K562 (cell line): ENCODE measurements at regions not wholly inside any gene's neighbourhood (a gene's known extent, or its start where the extent isn't known, plus 50 kb on each side); places are given as distances from the start of the nearest gene placed in this dataset.

Experiments
- ATAC-seq: fragments of 200-7000 bp; cut with Tn5 transposase; 3 replicates; pipeline ENCODE4 v1.9.1; 2020; ENCODE audit warnings: moderate library complexity
- BruUV-seq: library from RNA; stranded (reverse); fragments of 400-500 nt; replicated peaks from 2 replicates; lab custom pipeline; 2021; lab: Mats Ljungman, UMichigan
- CTCF ChIA-PET: fragments of 300-600 bp; formaldehyde crosslinking; extraction: SDS; loops from one replicate; lab custom pipeline; 2021; ENCODE audit warnings: low intra/inter-chr PET ratio; lab: Yijun Ruan, JAX
- POLR2A ChIA-PET: fragments of 300-600, 350-650 bp; sonication (Branson Sonifier 250); formaldehyde crosslinking; extraction: SDS; loops from one replicate; lab custom pipeline; 2021; ENCODE audit warnings: antibody characterized with exemption, inconsistent platforms; lab: Yijun Ruan, JAX
- DNase-seq, 4 experiments: peaks; one replicate each; pipeline versions ENCODE4 v3.0.0 to v3.0.0-alpha.2; 2011 to 2018; ENCODE audit warnings: low spot score in 3 of 4, mixed read lengths in 3 of 4; ENCODE audit errors: extremely low read depth in 1 of 4
- FAIRE-seq: peaks from 2 replicates; lab custom pipeline; 2011; peaks lifted over from hg19 to GRCh38; lab: Jason Lieb, UNC
- H2AFZ ChIP-seq: 2 replicates; pipeline ENCODE4 v1.6.0; 2011; ENCODE audit warnings: low read depth, low read length, control low read depth, inconsistent platforms
- H3K27ac ChIP-seq: fragments of 200-600 bp; 3 replicates; pipeline ENCODE4 v1.8.0; 2011; ENCODE audit warnings: low read depth, mild to moderate bottlenecking, control low read depth, inconsistent platforms, low read length, moderate library complexity, mixed read lengths; ENCODE audit errors: extremely low read depth
- H3K27me3 ChIP-seq, 2 experiments: fragments of 300-600 bp in 1 of 2; 2 replicates in 1 of 2; 3 replicates in 1 of 2; pipeline versions ENCODE4 v1.6.0 to v1.8.0; 2011; ENCODE audit warnings: inconsistent platforms in 2 of 2, low read length in 2 of 2, mild to moderate bottlenecking in 1 of 2, mixed read lengths in 1 of 2, moderate library complexity in 1 of 2; ENCODE audit not compliant: control insufficient read depth in 2 of 2, insufficient read depth in 2 of 2
- H3K36me3 ChIP-seq: fragments of 300-600 bp; 3 replicates; pipeline ENCODE4 v1.8.0; 2011; ENCODE audit warnings: mild to moderate bottlenecking, low read length, inconsistent platforms; ENCODE audit not compliant: control insufficient read depth, insufficient read depth
- H3K4me1 ChIP-seq, 2 experiments: fragments of 200-600 bp in 1 of 2; replicated peaks in 1 of 2; 2 replicates in 1 of 2; 3 replicates in 1 of 2; pipeline versions ENCODE4 v1.5.1 to v1.8.0; 2011; ENCODE audit warnings: inconsistent platforms in 2 of 2, low read length in 2 of 2, mild to moderate bottlenecking in 1 of 2, mixed read lengths in 1 of 2, moderate library complexity in 1 of 2; ENCODE audit not compliant: control insufficient read depth in 2 of 2, insufficient read depth in 2 of 2
- H3K4me2 ChIP-seq: 2 replicates; pipeline ENCODE4 v1.6.1; 2011; ENCODE audit warnings: low read length, control low read depth, inconsistent platforms, mixed read lengths; ENCODE audit not compliant: insufficient read depth
- H3K4me3 ChIP-seq: fragments of 200-600 bp; sonication (generic), shearing (Covaris generic); 2 replicates; pipeline ENCODE4 v1.5.1; 2016; ENCODE audit warnings: control low read depth, inconsistent platforms
- H3K79me2 ChIP-seq: fragments of 200-600 bp; 3 replicates; pipeline ENCODE4 v1.8.0; 2011; ENCODE audit warnings: low read length, inconsistent platforms; ENCODE audit not compliant: control insufficient read depth, insufficient read depth
- H3K9ac ChIP-seq, 2 experiments: 2 replicates each; pipeline versions ENCODE4 v1.6.0 to v1.6.1; 2011; ENCODE audit warnings: low read depth in 2 of 2, low read length in 2 of 2, control low read depth in 1 of 2, inconsistent platforms in 1 of 2, mild to moderate bottlenecking in 1 of 2, mixed read lengths in 1 of 2; ENCODE audit not compliant: insufficient read depth in 1 of 2
- H3K9me1 ChIP-seq: one replicate; pipeline ENCODE4 v1.6.0; 2011; ENCODE audit warnings: inconsistent platforms, mild to moderate bottlenecking, low read length, moderate library complexity; ENCODE audit not compliant: control insufficient read depth, insufficient read depth
- H3K9me3 ChIP-seq: replicated peaks from 2 replicates; pipeline ENCODE4 v1.5.1; 2011; ENCODE audit warnings: low read depth, low read length, inconsistent platforms; ENCODE audit not compliant: control insufficient read depth, insufficient read depth
- H4K20me1 ChIP-seq: replicated peaks from 2 replicates; pipeline ENCODE4 v1.6.1; 2011; ENCODE audit warnings: low read length, inconsistent platforms, mixed read lengths; ENCODE audit not compliant: control insufficient read depth, insufficient read depth
- CTCFL ChIP-seq: IDR thresholded peaks from 2 replicates; pipeline ENCODE4 v1.6.1; 2011; ENCODE audit warnings: borderline replicate concordance, low read depth, mild to moderate bottlenecking, moderate library complexity, low read length; ENCODE audit not compliant: insufficient read depth, poor library complexity, severe bottlenecking
- EWSR1 ChIP-seq: fragments of 450-650 bp; IDR thresholded peaks from 2 replicates; pipeline ENCODE4 v1.6.1; 2018; ENCODE audit warnings: borderline replicate concordance, mild to moderate bottlenecking, low read depth, moderate library complexity; ENCODE audit not compliant: partially characterized antibody
- GTF2E2 ChIP-seq: fragments of 200-800 bp; sonication (Bioruptor generic); IDR thresholded peaks from 2 replicates; pipeline ENCODE4 v1.6.1; 2016; ENCODE audit warnings: missing genetic modification characterization, missing compliant biosample characterization
- HDGF ChIP-seq: fragments of 450-650 bp; IDR thresholded peaks from 2 replicates; pipeline ENCODE4 v1.6.1; 2016
- HNRNPLL ChIP-seq: fragments of 200-400 bp; formaldehyde crosslinking; IDR thresholded peaks from 2 replicates; pipeline ENCODE4 v1.6.1; 2017; ENCODE audit warnings: low read length, low read depth, mild to moderate bottlenecking; ENCODE audit not compliant: poor library complexity, severe bottlenecking
- HSF4 ChIP-seq: fragments of 250-450 bp; sonication (Bioruptor Pico); IDR thresholded peaks from 2 replicates; pipeline ENCODE4 v2.1.2; 2022; ENCODE audit warnings: mild to moderate bottlenecking, moderate library complexity, borderline replicate concordance
- in situ Hi-C: fragments of 300-500 bp; cut with MboI; formaldehyde crosslinking; loops from 4 replicates; pipeline ENCODE4 v1.15.0; 2018; ENCODE audit warnings: inconsistent platforms, mixed read lengths
- intact Hi-C: fragments of 100-400 bp; cut with micrococcal nuclease; formaldehyde crosslinking; loops from 2 replicates; pipeline ENCODE4 v1.14.2; 2022
- TF ChIP-seq, protein P1 (sequence below), 2 experiments: IDR thresholded peaks; 2 replicates each; pipeline ENCODE4 v1.6.1; 2012; ENCODE audit warnings: improper control_type of control experiment in 2 of 2, low read depth in 2 of 2, low read length in 2 of 2, borderline replicate concordance in 1 of 2

DNA sequence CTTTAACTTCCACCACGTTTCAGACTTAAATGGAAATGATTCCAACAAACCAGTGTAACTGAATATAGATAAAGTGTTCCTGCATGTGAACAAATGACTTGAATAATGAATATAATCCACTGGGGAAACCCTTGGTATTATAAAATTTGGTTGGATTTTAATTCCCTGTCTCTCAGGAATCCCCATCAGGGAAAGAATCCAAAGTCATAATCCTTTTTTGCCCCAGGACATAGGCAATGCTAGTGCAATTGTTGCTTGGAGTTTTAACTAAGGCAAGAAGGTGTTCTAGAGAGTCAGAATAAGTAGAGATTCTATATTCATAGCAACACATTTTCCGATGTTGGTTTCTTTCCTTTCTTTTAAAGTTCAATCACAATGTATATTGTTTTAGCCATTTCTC, 1169.4 kb downstream of the GALC start (continued):
- TF ChIP-seq, protein P1, sequence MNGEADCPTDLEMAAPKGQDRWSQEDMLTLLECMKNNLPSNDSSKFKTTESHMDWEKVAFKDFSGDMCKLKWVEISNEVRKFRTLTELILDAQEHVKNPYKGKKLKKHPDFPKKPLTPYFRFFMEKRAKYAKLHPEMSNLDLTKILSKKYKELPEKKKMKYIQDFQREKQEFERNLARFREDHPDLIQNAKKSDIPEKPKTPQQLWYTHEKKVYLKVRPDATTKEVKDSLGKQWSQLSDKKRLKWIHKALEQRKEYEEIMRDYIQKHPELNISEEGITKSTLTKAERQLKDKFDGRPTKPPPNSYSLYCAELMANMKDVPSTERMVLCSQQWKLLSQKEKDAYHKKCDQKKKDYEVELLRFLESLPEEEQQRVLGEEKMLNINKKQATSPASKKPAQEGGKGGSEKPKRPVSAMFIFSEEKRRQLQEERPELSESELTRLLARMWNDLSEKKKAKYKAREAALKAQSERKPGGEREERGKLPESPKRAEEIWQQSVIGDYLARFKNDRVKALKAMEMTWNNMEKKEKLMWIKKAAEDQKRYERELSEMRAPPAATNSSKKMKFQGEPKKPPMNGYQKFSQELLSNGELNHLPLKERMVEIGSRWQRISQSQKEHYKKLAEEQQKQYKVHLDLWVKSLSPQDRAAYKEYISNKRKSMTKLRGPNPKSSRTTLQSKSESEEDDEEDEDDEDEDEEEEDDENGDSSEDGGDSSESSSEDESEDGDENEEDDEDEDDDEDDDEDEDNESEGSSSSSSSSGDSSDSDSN (IDR thresholded peaks at IDR 0.05; ENCODE audit: borderline replicate concordance in 1 of 2, low read depth in 2 of 2, low read length in 2 of 2): no peak
- TF ChIP-seq HNRNPLL (no peak), GTF2E2 (tag) (no peak), HSF4 (CRISPR knock-in tag) (no peak), EWSR1 (no peak), CTCFL (no peak)

DNA sequence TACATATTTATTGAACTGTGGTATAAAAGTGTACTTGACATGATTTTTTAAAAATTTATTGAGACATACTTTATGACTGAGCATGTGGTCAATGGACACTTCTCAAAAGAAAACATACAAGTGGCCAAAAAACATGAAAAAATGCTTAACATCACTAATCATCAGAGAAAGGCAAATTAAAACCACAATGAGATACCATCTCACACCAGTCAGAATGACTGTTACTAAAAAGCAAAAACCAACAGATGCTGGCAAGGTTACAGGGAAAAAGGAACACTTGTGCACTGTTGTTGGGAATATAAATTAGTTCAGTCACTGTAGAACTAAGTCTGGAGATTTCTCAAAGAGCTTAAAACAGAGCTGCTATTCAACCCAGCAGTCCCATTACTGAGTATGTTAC, 1177.6 kb downstream of the GALC start:
- Histone ChIP-seq H3K27ac (no peak overlapping the region), H3K9me1 (no peaks in the 10 kb centered on the region), H2AFZ (no peak overlapping the region), H3K9ac (no peak overlapping the region), H3K36me3 (no peaks in the 10 kb centered on the region), H3K79me2 (no peaks in the 10 kb centered on the region), H3K4me1 (no peaks in the 10 kb centered on the region), H3K4me2 (no peak overlapping the region), H3K4me3 (no peak overlapping the region), H3K27me3 (no peaks in the 10 kb centered on the region)
- in situ Hi-C loops: no loop called here
- CTCF ChIA-PET: no interaction called here
- BruUV-seq: no TSS peak
- FAIRE-seq: no peak
- DNase-seq: no peak
- POLR2A ChIA-PET: no interaction called here
- ATAC-seq: no peak
- no peak for TF ChIP-seq HDGF
- TF ChIP-seq, all 486 proteins: peak for 0
- Histone ChIP-seq H3K9me3 (no peaks in the 10 kb centered on the region; the same call in 1 of the 2 replicates), H4K20me1 (no peaks in the 10 kb centered on the region)
- intact Hi-C loops: no loop called here
